Fibroblast of skin of back (primary cell): ENCODE measurements at regions not wholly inside any gene's neighbourhood (a gene's known extent, or its start where the extent isn't known, plus 50 kb on each side); places are given as distances from the start of the nearest gene placed in this dataset.

Source experiments
- DNase-seq: peaks from one replicate; pipeline ENCODE4 v3.0.0-alpha.2; 2013

- no peak for DNase-seq
Measured at GRCh38 chr15:37165395-37165794, 65.0 kb upstream of the MEIS2 start.

- no peak for DNase-seq
Measured at GRCh38 chr15:37166402-37166801, 66.1 kb upstream of the MEIS2 start.

- no peak for DNase-seq
Measured at GRCh38 chr15:37181339-37181738, 81.0 kb upstream of the MEIS2 start.

GRCh38 chr15:37199545-37199944, 99.2 kb upstream of the MEIS2 start:
- no peak for DNase-seq

DNA sequence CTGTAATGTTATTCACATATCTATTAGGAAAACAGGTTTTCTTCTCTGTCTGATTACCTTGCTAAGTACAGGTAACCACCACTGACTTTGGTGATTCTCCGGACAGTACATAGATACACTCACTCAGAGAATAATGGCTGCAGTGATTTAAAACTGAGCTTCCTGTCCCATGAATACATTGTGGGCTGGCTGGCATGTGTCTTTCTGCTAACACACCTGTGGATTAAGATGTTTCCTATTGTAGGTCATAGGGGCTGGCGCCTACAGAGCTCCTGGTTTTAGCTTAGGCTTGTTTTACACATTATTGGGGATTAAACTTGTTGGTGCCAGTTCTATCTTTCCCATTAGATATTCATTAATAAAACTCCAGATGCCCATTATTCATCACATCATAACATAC, 102.7 kb upstream of the MEIS2 start:
- DNase-seq: no peak

DNA sequence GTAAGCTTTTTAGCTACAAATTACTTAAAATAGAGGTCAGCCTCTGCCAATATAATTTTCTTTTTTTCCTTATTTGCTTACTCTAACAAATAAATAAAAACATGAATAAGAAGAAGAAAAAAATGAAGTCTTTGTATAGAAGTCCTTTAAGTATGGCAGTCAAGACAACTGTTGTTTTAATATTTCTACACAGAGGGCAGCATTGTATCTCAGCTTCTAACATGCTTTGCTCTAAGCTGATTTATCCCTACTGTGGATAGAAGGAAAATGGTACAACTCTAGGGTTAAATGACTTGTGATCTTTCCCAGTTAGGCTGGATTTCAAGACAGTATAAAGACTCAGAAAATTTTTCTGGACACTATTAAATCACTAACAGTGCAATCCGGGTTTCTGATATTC, 104.3 kb upstream of the MEIS2 start:
- DNase-seq: peak; percentile 6

- no peak for DNase-seq
Measured at GRCh38 chr15:37206690-37207089, 106.3 kb upstream of the MEIS2 start.

DNA sequence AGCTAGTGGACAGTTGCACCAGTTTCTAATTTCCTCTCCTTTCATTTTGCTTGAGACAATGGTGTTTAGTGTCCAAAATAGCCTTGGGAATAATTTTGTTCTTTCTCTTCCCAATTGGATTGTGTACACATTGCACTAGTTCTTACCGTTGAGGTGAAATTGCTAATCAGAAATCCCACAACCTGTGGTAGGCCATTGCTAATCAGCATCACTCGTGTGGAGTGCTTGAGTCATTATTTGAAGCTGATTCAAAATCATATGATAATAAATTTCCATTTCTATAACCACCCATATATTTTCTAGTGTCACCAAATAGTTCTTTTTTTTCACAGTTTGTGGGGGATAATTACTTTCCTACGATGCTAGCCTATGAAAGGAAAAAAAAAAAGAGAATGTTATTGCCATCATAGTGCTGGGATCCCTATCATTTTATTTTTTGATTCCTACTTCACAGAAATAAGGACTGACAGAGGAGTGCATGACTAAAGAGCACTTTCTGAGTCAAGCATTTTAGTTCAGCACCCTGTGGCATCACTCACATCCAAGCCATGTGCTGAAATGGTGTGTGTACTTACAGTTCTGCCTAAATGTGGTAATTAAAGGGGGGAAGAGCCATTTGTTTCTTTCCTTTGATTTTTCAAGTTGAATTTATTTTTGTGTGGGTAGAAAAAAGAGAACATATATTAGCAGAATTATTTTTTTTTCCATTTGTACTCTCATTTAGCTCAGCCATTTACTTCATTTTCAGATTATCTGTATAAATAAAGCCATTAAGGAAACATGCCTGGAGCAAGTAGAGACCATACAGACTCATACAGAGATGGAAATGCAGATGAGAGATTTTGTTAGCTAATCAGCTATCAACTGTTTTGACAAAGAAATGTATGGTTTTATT, 108.0 kb upstream of the MEIS2 start:
- DNase-seq: no peak

GRCh38 chr15:37209041-37209363, 108.7 kb upstream of the MEIS2 start:
- DNase-seq: no peak

GRCh38 chr15:37217567-37217966, 117.2 kb upstream of the MEIS2 start:
- no peak for DNase-seq

GRCh38 chr15:37218351-37218916, 118.1 kb upstream of the MEIS2 start:
- no peak for DNase-seq

DNA sequence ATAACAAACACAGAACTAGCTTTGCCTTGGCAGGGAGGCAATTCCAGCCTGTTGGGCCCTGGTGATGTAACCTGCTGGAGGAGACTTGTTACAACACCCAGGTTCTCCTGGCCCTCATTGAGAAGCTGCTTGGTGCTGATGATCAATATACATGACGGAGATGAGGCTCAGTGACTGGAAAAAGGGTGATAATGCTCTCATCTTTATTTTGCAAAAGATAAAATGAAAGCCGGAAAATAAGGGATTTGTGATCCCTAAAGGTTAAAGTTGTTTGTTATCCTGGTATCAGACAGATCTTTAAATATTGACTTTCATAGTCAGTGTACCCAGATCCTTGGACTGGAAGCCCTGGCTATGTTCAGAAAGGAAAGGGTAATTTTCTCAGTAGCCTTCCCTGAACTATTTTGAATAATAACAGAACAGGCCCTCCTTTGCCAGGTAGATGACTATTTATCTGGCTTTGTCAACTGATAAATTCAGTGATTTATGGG, 118.9 kb upstream of the MEIS2 start:
- no peak for DNase-seq

DNA sequence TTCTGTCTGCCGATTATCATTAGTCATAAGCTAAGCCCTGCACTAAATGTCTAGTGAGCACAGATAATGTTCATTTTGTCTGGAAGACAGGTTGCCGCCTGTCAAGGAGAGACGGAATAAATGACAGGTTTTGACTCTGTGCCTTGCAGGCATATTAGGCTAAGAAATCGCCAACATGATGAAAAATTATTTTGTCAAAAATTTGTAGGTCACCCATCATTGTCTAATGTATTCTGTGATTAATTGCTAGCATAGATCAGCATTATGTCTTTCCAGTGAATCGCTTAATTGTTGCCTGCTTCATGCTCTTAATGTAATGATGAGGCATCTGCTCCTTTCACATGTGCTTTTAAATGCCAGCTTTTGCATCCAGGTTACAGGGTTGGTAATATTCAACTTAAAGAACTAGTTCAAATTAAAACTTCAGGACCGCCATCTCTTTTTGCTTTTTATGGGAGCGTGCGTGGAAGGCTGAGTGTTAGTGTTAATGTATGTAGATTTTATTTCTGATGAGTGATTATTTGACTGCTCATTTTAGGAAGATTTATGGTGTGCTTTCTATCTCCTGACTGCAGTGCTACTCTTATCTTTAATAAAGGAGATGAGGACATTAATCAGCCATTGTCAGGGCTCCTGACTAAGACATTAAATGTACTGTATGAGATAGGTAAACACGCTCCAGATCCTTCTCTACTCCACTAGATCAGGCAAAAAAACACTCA, 120.8 kb upstream of the MEIS2 start:
- DNase-seq: no peak

- DNase-seq: no peak
Measured at GRCh38 chr15:37221671-37222145, 121.4 kb upstream of the MEIS2 start.

- no peak for DNase-seq
Measured at GRCh38 chr15:37223089-37223488, 122.7 kb upstream of the MEIS2 start.

- no peak for DNase-seq
Measured at GRCh38 chr15:37229855-37230619, 129.7 kb upstream of the MEIS2 start.

DNA sequence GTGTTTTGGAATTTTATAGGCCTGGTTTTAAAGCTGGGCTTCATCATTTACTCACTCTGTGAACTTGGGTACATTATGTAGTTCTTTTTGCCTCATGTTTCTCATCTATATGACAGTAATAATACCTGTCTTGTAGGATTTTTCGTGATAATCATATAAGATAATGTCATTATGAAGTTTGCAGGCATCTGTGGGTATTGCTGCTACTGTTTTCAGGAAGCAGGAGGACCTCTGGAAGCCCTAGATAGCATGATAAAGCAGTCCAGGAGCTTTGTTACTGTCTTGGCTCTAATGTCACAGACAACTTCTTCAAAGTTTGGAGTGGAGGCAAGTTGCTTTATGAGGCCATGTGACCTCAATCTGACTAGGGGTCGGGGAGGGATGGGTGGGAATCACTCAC, 145.0 kb upstream of the MEIS2 start:
- no peak for DNase-seq

DNA sequence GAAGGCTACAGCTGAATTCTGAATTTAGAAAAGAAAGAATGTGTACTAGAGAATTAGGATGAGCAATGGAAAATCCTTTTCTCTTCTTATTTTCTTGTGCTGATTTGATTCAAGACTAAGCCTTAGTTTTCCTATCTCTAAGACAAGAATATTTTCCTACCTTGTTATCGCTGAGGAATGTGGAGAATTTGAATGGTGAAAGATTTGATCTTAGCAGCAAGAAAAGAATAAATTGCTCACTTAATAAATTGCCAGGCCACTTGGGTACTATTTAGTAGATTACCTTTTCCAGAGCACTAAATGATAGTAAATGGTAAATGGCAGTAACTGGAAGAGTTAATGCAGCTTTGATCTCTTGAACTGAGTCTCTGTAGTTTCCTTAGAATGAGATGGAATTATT, 145.7 kb upstream of the MEIS2 start:
- DNase-seq: no peak

DNA sequence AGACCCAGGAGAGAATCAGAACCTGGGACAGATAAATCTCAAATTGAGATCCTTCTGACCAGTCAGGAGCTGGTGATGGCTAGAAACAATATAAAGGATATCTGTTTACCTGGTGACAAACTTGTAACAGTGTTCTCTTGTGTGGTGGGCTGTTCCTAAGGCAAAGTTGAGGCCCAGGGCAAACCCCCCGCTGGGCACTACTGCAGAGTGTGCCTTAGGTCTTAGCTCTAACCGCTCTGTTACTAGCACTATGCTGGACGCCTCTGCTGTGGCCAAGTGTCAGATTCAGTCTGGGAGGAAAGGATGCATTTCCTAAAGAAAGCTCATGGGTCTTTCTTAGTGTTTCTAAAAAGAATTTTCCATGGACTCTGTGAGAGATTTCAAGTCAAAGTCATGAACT, 146.5 kb upstream of the MEIS2 start:
- DNase-seq: no peak

- no peak for DNase-seq
Measured at GRCh38 chr15:37249249-37249648, 148.9 kb upstream of the MEIS2 start.

GRCh38 chr15:37252530-37252929, 152.2 kb upstream of the MEIS2 start:
- DNase-seq: no peak

DNA sequence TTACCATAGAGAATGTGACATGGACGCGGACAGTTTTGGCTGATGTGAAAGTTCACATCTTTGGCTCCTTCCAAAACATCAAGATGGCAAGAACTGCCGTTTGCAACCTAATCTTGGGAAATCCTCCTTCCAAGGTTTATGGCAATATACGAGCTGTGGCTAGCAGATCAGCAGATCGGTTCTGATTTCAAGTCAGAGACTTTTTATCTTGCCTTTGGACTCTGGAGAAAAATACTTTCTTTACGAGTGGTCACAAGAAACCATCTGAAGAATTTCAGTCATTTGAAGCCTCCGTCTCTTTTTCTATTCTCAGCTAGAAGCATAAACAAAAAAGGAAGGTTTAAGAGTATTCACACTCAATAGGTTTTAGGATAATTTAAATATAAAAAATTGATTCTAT, 153.5 kb upstream of the MEIS2 start:
- DNase-seq: peak; percentile 79

GRCh38 chr15:37260255-37260654, 159.9 kb upstream of the MEIS2 start:
- DNase-seq: no peak
